DMS 273 (cell line): ENCODE measurements at regions not wholly inside any gene's neighbourhood (a gene's known extent, or its start where the extent isn't known, plus 50 kb on each side); places are given as distances from the start of the nearest gene placed in this dataset.
A peak's percentile ranks its signal among the peaks of the same experiment; 100 is the strongest.
"Not testable (repeated sequence)": the region's sequence is repeated elsewhere in the genome, so short reads cannot be mapped to it uniquely, and the experiment has no call there.

Source experiments
- DNase-seq: peaks from one replicate; lab custom pipeline; 2025; ENCODE audit not compliant: unreplicated experiment; lab: John Stamatoyannopoulos, UW

- no peak for DNase-seq
Observed at GRCh38 chr2:58473165-58473564, 232.0 kb upstream of the FANCL start.

- DNase-seq = no peak
Observed at GRCh38 chr2:58466804-58467203, 225.7 kb upstream of the FANCL start.

GRCh38 chr2:58466021-58466420 lies 224.9 kb upstream of the FANCL start:
- DNase-seq = not testable (repeated sequence)

GRCh38 chr2:58460670-58461069 lies 219.5 kb upstream of the FANCL start:
- no peak for DNase-seq

GRCh38 chr2:58449286-58450010 lies 208.3 kb upstream of the FANCL start:
- DNase-seq = no peak

GRCh38 chr2:58448845-58449244 lies 207.7 kb upstream of the FANCL start:
- DNase-seq = no peak

GRCh38 chr2:58448065-58448507 lies 207.0 kb upstream of the FANCL start:
- peak; percentile 71 for DNase-seq

GRCh38 chr2:58447586-58447985 lies 206.5 kb upstream of the FANCL start:
- no peak for DNase-seq

GRCh38 chr2:58441643-58442042 lies 200.5 kb upstream of the FANCL start:
- DNase-seq = no peak

- DNase-seq = no peak
Observed at GRCh38 chr2:58436872-58437271, 195.7 kb upstream of the FANCL start.

- no peak for DNase-seq
Observed at GRCh38 chr2:58435246-58435645, 194.1 kb upstream of the FANCL start.

GRCh38 chr2:58434692-58435091 lies 193.6 kb upstream of the FANCL start:
- DNase-seq = no peak

- DNase-seq = no peak
Observed at GRCh38 chr2:58432491-58433170, 191.5 kb upstream of the FANCL start.

- DNase-seq = no peak
Observed at GRCh38 chr2:58429014-58429875, 188.1 kb upstream of the FANCL start.

GRCh38 chr2:58428096-58429013 lies 187.2 kb upstream of the FANCL start:
- DNase-seq = peak; percentile 66

- DNase-seq = peak; percentile 55
Observed at GRCh38 chr2:58427572-58428095, 186.5 kb upstream of the FANCL start.

- DNase-seq = no peak
Observed at GRCh38 chr2:58425368-58425767, 184.2 kb upstream of the FANCL start.

- DNase-seq = no peak
Observed at GRCh38 chr2:58419983-58420382, 178.9 kb upstream of the FANCL start.

- no peak for DNase-seq
Observed at GRCh38 chr2:58416696-58417095, 175.6 kb upstream of the FANCL start.

GRCh38 chr2:58414506-58414905 lies 173.4 kb upstream of the FANCL start:
- no peak for DNase-seq
